Astrocyte of the spinal cord (primary cell): ENCODE measurements at regions not wholly inside any gene's neighbourhood (a gene's known extent, or its start where the extent isn't known, plus 50 kb on each side); places are given as distances from the start of the nearest gene placed in this dataset.

Experiments used
- DNase-seq: peaks from one replicate; pipeline ENCODE4 v3.0.0; 2011; ENCODE audit warnings: low read depth, low spot score
- H3K4me3 ChIP-seq: 2 replicates; pipeline ENCODE4 v1.5.1; 2011; ENCODE audit warnings: low read depth, mild to moderate bottlenecking, low read length, moderate library complexity
- in situ Hi-C: cut with HindIII; loops from 2 replicates; pipeline ENCODE4 v1.10.0; 2017; ENCODE audit warnings: low sequenced_read_pairs
- TF ChIP-seq, protein P1 (sequence below): IDR thresholded peaks from 2 replicates; pipeline ENCODE4 v1.5.1; 2012; ENCODE audit warnings: low read depth, mild to moderate bottlenecking, low read length, inconsistent platforms

DNA sequence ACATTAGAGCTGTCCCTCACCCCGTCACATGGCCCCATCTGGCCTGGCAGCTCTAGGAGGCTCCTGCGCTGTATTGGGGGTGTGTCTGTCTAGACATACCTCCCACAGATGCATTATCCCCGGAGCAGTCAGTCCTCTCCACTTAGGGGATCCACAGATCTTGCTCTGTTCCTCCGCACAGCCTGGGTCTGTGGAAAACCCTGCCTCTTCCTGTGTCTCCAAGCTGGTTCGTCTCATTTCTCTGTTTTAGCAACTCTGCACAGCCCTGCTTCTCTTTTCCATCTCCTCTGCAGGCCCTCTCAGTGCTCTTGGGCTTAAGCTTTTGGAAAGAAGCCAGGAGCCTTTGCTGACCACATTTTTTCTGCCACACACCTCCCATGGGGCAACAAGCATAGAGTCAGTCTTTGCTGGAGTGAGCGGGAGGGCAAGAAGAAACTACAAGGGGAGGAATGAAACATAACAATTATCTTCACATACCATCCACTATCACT lies 241.5 kb downstream of the FOXD2 start:
- peak; percentile 22 for DNase-seq
- in situ Hi-C loops = no loop called here
- TF ChIP-seq, protein P1, sequence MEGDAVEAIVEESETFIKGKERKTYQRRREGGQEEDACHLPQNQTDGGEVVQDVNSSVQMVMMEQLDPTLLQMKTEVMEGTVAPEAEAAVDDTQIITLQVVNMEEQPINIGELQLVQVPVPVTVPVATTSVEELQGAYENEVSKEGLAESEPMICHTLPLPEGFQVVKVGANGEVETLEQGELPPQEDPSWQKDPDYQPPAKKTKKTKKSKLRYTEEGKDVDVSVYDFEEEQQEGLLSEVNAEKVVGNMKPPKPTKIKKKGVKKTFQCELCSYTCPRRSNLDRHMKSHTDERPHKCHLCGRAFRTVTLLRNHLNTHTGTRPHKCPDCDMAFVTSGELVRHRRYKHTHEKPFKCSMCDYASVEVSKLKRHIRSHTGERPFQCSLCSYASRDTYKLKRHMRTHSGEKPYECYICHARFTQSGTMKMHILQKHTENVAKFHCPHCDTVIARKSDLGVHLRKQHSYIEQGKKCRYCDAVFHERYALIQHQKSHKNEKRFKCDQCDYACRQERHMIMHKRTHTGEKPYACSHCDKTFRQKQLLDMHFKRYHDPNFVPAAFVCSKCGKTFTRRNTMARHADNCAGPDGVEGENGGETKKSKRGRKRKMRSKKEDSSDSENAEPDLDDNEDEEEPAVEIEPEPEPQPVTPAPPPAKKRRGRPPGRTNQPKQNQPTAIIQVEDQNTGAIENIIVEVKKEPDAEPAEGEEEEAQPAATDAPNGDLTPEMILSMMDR = no peak
- H3K4me3 ChIP-seq = no peak overlapping the region

GRCh38 chr1:47679826-47680225 lies 242.0 kb downstream of the FOXD2 start:
- H3K4me3 ChIP-seq = no peak overlapping the region
- no peak for DNase-seq
- TF ChIP-seq, protein P1 = no peak
- in situ Hi-C loops = no loop called here

GRCh38 chr1:47680815-47681475 lies 243.1 kb downstream of the FOXD2 start:
- H3K4me3 ChIP-seq = no peak overlapping the region
- TF ChIP-seq, protein P1 = no peak
- no peak for DNase-seq
- in situ Hi-C loops = no loop called here

- H3K4me3 ChIP-seq = no peak overlapping the region
- in situ Hi-C loops = no loop called here
- TF ChIP-seq, protein P1 = no peak
- no peak for DNase-seq
Observed at GRCh38 chr1:47681735-47682134, 243.9 kb downstream of the FOXD2 start.

GRCh38 chr1:47682198-47682597 lies 244.4 kb downstream of the FOXD2 start:
- H3K4me3 ChIP-seq = no peak overlapping the region
- DNase-seq = no peak
- in situ Hi-C loops = no loop called here
- TF ChIP-seq, protein P1 = no peak

GRCh38 chr1:47682786-47683350 lies 245.0 kb downstream of the FOXD2 start:
- in situ Hi-C loops = no loop called here
- no peak for DNase-seq
- TF ChIP-seq, protein P1 = no peak
- H3K4me3 ChIP-seq = no peak overlapping the region
